ENCODE measurements at regions not wholly inside any gene's neighbourhood (a gene's known extent, or its start where the extent isn't known, plus 50 kb on each side); places are given as distances from the start of the nearest gene placed in this dataset.

- POLR2A ChIA-PET = no interaction called here
- no peaks in the 10 kb centered on the region for H3K27me3 ChIP-seq (ENCODE audit: control insufficient read depth in 2 of 2, insufficient read depth in 2 of 2, low read length in 2 of 2)
- no peaks in the 10 kb centered on the region for H3K9me3 ChIP-seq (ENCODE audit: control insufficient read depth in 2 of 3, low read length in 3 of 3)
- Mint-ChIP-seq H3K27me3 (peaks cover 4 to 10% (median 6%) of the 10 kb centered on the region in 5 donors), H3K36me3 (no peaks in the 10 kb centered on the region), H3K4me3 (no peak overlapping the region), H3K9me3 (no peaks in the 10 kb centered on the region), H3K27ac (no peak overlapping the region), H3K4me1 (no peaks in the 10 kb centered on the region)
- no peaks in the 10 kb centered on the region for H3K4me1 ChIP-seq (ENCODE audit: control insufficient read depth in 2 of 2, insufficient read depth in 2 of 2, low read length in 2 of 2)
- DNase-seq = no peak
- CTCF ChIA-PET = no interaction called here
- intact Hi-C loops (cut with micrococcal nuclease) = no loop called here
- no peak for ATAC-seq
- no peak overlapping the region for H3K27ac ChIP-seq (ENCODE audit: low read depth, low read length)
- H3K36me3 ChIP-seq (ENCODE audit: control insufficient read depth in 2 of 3, insufficient read depth in 3 of 3, low read length in 3 of 3) = no peaks in the 10 kb centered on the region
- H3K4me3 ChIP-seq (ENCODE audit: low read length) = no peak overlapping the region
These were observed 297.0 kb downstream of the RBM26 start for GRCh38 chr13:79108914-79109643.

DNA sequence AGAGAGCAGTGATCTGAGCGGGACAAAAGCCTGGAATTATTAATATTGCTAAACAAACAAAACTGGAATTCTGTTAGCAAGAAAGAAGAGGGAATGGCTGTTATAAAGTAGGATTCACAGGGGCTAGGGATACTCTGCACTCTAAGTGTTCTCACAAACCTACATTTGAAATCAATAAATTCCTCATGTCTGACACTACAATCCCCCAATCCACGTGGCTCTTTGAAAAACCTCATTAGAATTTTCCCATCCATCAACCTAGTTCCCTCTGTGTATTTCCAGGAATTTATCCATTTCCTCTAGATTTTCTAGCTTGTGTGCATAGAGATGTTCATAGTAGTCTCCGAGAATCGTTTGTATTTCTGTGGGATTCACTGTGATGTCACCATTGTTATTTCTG is 307.5 kb downstream of the RBM26 start:
- intact Hi-C loops (cut with micrococcal nuclease) = no loop called here
- peaks cover 0 to 2% (median 0%) of the 10 kb centered on the region in 11 donors for H3K9me3 Mint-ChIP-seq
- H3K27ac ChIP-seq (ENCODE audit: low read depth, low read length) = no peak overlapping the region
- H3K9me3 ChIP-seq (ENCODE audit: control insufficient read depth in 2 of 3, low read length in 3 of 3) = no peaks in the 10 kb centered on the region
- CTCF ChIA-PET = no interaction called here
- H3K27me3 ChIP-seq (ENCODE audit: control insufficient read depth in 2 of 2, insufficient read depth in 2 of 2, low read length in 2 of 2) = no peaks in the 10 kb centered on the region
- H3K4me3 ChIP-seq (ENCODE audit: low read length) = no peak overlapping the region
- POLR2A ChIA-PET = no interaction called here
- ATAC-seq = no peak
- H3K4me1 Mint-ChIP-seq = peaks cover 0 to 2% (median 0%) of the 10 kb centered on the region in 7 donors
- H3K4me3 Mint-ChIP-seq = no peak overlapping the region
- no peak overlapping the region for H3K27ac Mint-ChIP-seq
- no peak for DNase-seq
- H3K4me1 ChIP-seq (ENCODE audit: control insufficient read depth in 2 of 2, insufficient read depth in 2 of 2, low read length in 2 of 2) = no peaks in the 10 kb centered on the region
- no peaks in the 10 kb centered on the region for H3K36me3 ChIP-seq (ENCODE audit: control insufficient read depth in 2 of 3, insufficient read depth in 3 of 3, low read length in 3 of 3)
- no peaks in the 10 kb centered on the region for H3K36me3 Mint-ChIP-seq
- peaks cover 0 to 27% (median 9%) of the 10 kb centered on the region in 5 donors for H3K27me3 Mint-ChIP-seq

DNA sequence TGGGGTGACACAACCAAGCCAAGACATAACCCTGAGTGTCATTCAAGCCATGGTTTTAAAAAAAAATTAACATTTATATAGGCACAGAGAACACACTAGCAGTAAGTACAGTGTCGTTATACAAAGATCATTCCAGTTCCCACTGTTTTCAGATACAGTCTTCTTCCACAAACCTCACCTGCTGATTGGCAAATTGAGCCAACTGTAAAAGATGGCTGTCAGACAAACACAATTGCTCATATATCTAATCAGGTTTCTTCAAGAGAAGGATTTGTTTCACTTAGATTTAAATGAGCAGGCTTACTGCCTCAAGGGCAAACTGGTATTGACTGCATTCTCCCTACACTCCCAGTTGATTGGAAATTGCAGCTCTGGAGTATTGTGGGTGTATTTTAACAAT is 308.9 kb downstream of the RBM26 start:
- ChIA-PET CTCF (no interaction called here), POLR2A (no interaction called here)
- Histone ChIP-seq H3K4me1 (ENCODE audit: control insufficient read depth in 2 of 2, insufficient read depth in 2 of 2, low read length in 2 of 2) (no peaks in the 10 kb centered on the region), H3K4me3 (ENCODE audit: low read length) (no peak overlapping the region), H3K27ac (ENCODE audit: low read depth, low read length) (no peak overlapping the region), H3K36me3 (ENCODE audit: control insufficient read depth in 2 of 3, insufficient read depth in 3 of 3, low read length in 3 of 3) (no peaks in the 10 kb centered on the region), H3K9me3 (ENCODE audit: control insufficient read depth in 2 of 3, low read length in 3 of 3) (no peaks in the 10 kb centered on the region), H3K27me3 (ENCODE audit: control insufficient read depth in 2 of 2, insufficient read depth in 2 of 2, low read length in 2 of 2) (no peaks in the 10 kb centered on the region)
- DNase-seq (no peak), ATAC-seq (no peak)
- Mint-ChIP-seq H3K4me1 (peaks cover 0 to 2% (median 0%) of the 10 kb centered on the region in 7 donors), H3K4me3 (no peak overlapping the region), H3K9me3 (peaks cover 0 to 2% (median 0%) of the 10 kb centered on the region in 11 donors), H3K27ac (no peak overlapping the region), H3K27me3 (peaks cover 0 to 25% (median 5%) of the 10 kb centered on the region in 5 donors), H3K36me3 (no peaks in the 10 kb centered on the region)
- intact Hi-C loops (cut with micrococcal nuclease) = no loop called here

DNA sequence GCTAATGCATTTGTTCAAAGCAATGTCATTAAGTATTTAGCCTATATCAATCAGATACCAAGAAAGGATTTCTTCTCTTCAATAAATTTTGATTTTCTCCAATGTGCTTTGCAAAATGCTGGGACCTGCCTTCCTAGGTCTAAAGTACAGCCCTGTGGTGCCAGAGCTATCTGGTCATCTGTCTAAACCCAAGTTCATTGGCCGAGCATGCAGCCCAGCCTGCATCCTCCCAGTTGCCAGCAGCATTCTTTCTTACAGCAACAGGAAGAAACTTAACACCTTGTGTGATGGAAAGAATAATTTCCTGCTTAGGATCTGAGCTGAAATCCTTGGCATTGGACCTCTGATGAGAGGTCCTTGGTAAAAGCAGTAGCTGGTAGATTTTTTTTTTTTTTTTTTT is 310.0 kb downstream of the RBM26 start:
- ChIA-PET POLR2A (no interaction called here), CTCF (no interaction called here)
- no peak overlapping the region for H3K27ac ChIP-seq (ENCODE audit: low read depth, low read length)
- H3K27me3 ChIP-seq (ENCODE audit: control insufficient read depth in 2 of 2, insufficient read depth in 2 of 2, low read length in 2 of 2) = no peaks in the 10 kb centered on the region
- Mint-ChIP-seq H3K4me3 (no peak overlapping the region), H3K9me3 (peaks cover 0 to 2% (median 0%) of the 10 kb centered on the region in 11 donors), H3K36me3 (no peaks in the 10 kb centered on the region), H3K27me3 (peaks cover 0 to 23% (median 5%) of the 10 kb centered on the region in 5 donors), H3K27ac (no peak overlapping the region), H3K4me1 (peaks cover 0 to 2% (median 0%) of the 10 kb centered on the region in 7 donors)
- intact Hi-C loops (cut with micrococcal nuclease) = no loop called here
- DNase-seq = no peak
- H3K4me3 ChIP-seq (ENCODE audit: low read length) = no peak overlapping the region
- H3K4me1 ChIP-seq (ENCODE audit: control insufficient read depth in 2 of 2, insufficient read depth in 2 of 2, low read length in 2 of 2) = no peaks in the 10 kb centered on the region
- H3K36me3 ChIP-seq (ENCODE audit: control insufficient read depth in 2 of 3, insufficient read depth in 3 of 3, low read length in 3 of 3) = no peaks in the 10 kb centered on the region
- no peak for ATAC-seq
- no peaks in the 10 kb centered on the region for H3K9me3 ChIP-seq (ENCODE audit: control insufficient read depth in 2 of 3, low read length in 3 of 3)

DNA sequence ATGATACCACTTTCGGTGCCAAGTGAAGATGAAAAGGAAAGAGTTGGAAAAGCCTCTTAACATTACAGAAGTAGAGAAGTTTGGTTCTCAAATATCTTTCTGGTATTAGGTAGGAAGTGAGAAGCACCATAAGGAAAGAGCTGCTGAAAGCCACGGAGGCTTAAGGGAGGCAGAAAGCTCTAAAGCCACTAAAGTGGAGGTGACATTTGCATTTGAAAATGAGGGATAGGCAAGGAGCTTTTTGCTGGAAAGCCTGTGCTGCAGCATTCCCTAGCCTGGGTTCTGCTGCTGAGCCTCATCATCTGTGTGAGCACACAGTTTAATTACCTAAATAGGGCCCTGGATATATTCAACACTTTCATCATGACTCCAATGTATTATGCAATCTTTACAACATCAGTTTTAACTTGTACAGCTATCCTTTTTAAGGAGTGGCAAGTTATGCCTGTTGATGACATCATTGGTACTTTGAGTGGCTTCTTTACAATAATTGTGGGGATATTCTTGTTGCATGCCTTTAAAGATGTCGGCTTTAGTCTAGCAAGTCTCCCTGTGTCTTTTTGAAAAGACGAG is 315.4 kb downstream of the RBM26 start:
- no peaks in the 10 kb centered on the region for H3K36me3 Mint-ChIP-seq
- intact Hi-C loops (cut with micrococcal nuclease) = no loop called here
- Histone ChIP-seq H3K36me3 (ENCODE audit: control insufficient read depth in 2 of 3, insufficient read depth in 3 of 3, low read length in 3 of 3) (no peaks in the 10 kb centered on the region), H3K4me3 (ENCODE audit: low read length) (no peak overlapping the region), H3K4me1 (ENCODE audit: control insufficient read depth in 2 of 2, insufficient read depth in 2 of 2, low read length in 2 of 2) (no peaks in the 10 kb centered on the region), H3K27me3 (ENCODE audit: control insufficient read depth in 2 of 2, insufficient read depth in 2 of 2, low read length in 2 of 2) (no peaks in the 10 kb centered on the region), H3K27ac (ENCODE audit: low read depth, low read length) (no peak overlapping the region), H3K9me3 (ENCODE audit: control insufficient read depth in 2 of 3, low read length in 3 of 3) (no peaks in the 10 kb centered on the region)
- H3K4me3 Mint-ChIP-seq = no peak overlapping the region
- CTCF ChIA-PET = no interaction called here
- H3K9me3 Mint-ChIP-seq = peaks cover 0 to 6% (median 0%) of the 10 kb centered on the region in 11 donors
- POLR2A ChIA-PET = no interaction called here
- H3K4me1 Mint-ChIP-seq = no peaks in the 10 kb centered on the region
- H3K27me3 Mint-ChIP-seq = peaks cover 0 to 14% (median 10%) of the 10 kb centered on the region in 5 donors
- no peak overlapping the region for H3K27ac Mint-ChIP-seq
- DNase-seq = no peak
- no peak for ATAC-seq

- Mint-ChIP-seq H3K27me3 (peaks cover 0 to 8% (median 3%) of the 10 kb centered on the region in 5 donors), H3K9me3 (peaks cover 0 to 4% (median 0%) of the 10 kb centered on the region in 11 donors), H3K36me3 (no peaks in the 10 kb centered on the region), H3K4me3 (no peak overlapping the region), H3K27ac (no peak overlapping the region), H3K4me1 (no peaks in the 10 kb centered on the region)
- H3K27me3 ChIP-seq (ENCODE audit: control insufficient read depth in 2 of 2, insufficient read depth in 2 of 2, low read length in 2 of 2) = no peaks in the 10 kb centered on the region
- H3K27ac ChIP-seq (ENCODE audit: low read depth, low read length) = no peak overlapping the region
- intact Hi-C loops (cut with micrococcal nuclease) = no loop called here
- ATAC-seq = no peak
- no peaks in the 10 kb centered on the region for H3K9me3 ChIP-seq (ENCODE audit: control insufficient read depth in 2 of 3, low read length in 3 of 3)
- no peak overlapping the region for H3K4me3 ChIP-seq (ENCODE audit: low read length)
- no peaks in the 10 kb centered on the region for H3K4me1 ChIP-seq (ENCODE audit: control insufficient read depth in 2 of 2, insufficient read depth in 2 of 2, low read length in 2 of 2)
- ChIA-PET CTCF (no interaction called here), POLR2A (no interaction called here)
- no peak for DNase-seq
- H3K36me3 ChIP-seq (ENCODE audit: control insufficient read depth in 2 of 3, insufficient read depth in 3 of 3, low read length in 3 of 3) = no peaks in the 10 kb centered on the region
These were observed 321.1 kb downstream of the RBM26 start for GRCh38 chr13:79084802-79085424.

Data from naive thymus-derived CD4-positive, alpha-beta T cell (primary cell).